Immature natural killer cell (primary cell): ENCODE measurements at regions not wholly inside any gene's neighbourhood (a gene's known extent, or its start where the extent isn't known, plus 50 kb on each side); places are given as distances from the start of the nearest gene placed in this dataset.

Experiments
- DNase-seq, 3 donors: peaks; one replicate each; pipeline ENCODE4 v3.0.0; 2022; ENCODE audit warnings: mixed read lengths in 1 of 3
- H3K27ac Mint-ChIP-seq, 6 donors: one replicate each; pipeline ENCODE4 v1.8.0; 2020; ENCODE audit warnings: mixed read lengths in 6 of 6, mild to moderate bottlenecking in 5 of 6, inconsistent platforms in 4 of 6, moderate library complexity in 3 of 6
- H3K27me3 Mint-ChIP-seq, 3 donors: one replicate each; pipeline ENCODE4 v1.8.0; 2020 to 2021; ENCODE audit warnings: low read depth in 3 of 3, mild to moderate bottlenecking in 3 of 3, mixed read lengths in 3 of 3, moderate library complexity in 3 of 3, inconsistent platforms in 1 of 3
- H3K36me3 Mint-ChIP-seq, 3 donors: one replicate each; pipeline ENCODE4 v1.8.0; 2020; ENCODE audit warnings: mixed read lengths in 3 of 3, inconsistent platforms in 2 of 3, mild to moderate bottlenecking in 2 of 3
- H3K4me1 Mint-ChIP-seq, 2 donors: one replicate each; pipeline ENCODE4 v1.8.0; 2020; ENCODE audit warnings: inconsistent platforms in 2 of 2, mild to moderate bottlenecking in 2 of 2, mixed read lengths in 2 of 2, moderate library complexity in 1 of 2
- H3K4me3 Mint-ChIP-seq, 5 donors: one replicate each; pipeline ENCODE4 v1.8.0; 2020; ENCODE audit warnings: mild to moderate bottlenecking in 5 of 5, mixed read lengths in 5 of 5, inconsistent platforms in 3 of 5, moderate library complexity in 3 of 5
- H3K9me3 Mint-ChIP-seq, 6 donors: one replicate each; pipeline ENCODE4 v1.8.0; 2020; ENCODE audit warnings: mild to moderate bottlenecking in 6 of 6, mixed read lengths in 6 of 6, inconsistent platforms in 4 of 6, moderate library complexity in 3 of 6

DNA sequence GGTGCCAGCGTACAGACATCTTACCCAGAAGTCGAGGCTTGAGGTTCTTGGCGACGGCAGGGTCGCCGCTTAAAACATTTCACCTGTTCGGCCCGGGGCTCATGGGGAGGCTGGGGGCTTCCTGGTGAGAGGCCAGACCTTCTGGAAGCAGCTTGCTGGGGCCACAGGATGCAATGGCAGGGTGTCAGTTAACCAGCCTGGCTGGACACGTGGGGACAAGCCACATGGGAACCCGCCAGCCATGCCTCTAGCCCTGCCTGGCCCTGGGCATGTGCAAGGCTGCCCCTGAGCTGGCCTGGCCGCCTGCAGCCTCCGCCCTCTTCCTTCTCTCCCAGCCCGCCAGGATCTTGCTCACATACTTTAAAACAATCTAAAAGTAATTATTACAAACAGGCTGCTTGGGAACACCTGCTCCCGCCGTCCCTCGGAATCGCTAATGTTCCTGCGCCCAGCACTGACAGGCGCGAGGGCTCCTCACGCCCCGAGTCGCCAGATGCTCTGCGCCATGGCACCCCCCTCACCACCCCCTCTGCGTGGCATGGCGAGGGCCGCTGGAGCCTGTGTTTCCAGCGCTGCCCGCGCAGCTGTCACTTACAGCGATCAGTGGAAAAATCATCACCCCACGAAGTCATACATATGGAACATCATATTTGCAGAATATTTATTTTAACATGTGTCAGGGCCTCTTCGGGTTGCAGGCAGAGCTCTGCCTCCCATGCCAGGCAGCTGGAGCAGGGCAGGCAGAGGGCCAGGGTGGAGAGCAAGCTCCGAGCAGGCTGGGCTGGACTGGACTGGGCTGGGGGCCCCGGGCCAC lies 188.7 kb upstream of the GSE1 start:
- H3K36me3 Mint-ChIP-seq, result no peaks in the 10 kb centered on the region
- no peak for DNase-seq
- H3K4me3 Mint-ChIP-seq, result no peak overlapping the region
- H3K27me3 Mint-ChIP-seq, result peaks cover 2 to 6% (median 6%) of the 10 kb centered on the region in 3 donors
- H3K9me3 Mint-ChIP-seq, result peaks cover 0 to 3% (median 0%) of the 10 kb centered on the region in 6 donors
- no peak overlapping the region for H3K27ac Mint-ChIP-seq
- H3K4me1 Mint-ChIP-seq, result peaks cover 0 to 2% of the 10 kb centered on the region in 2 donors

DNA sequence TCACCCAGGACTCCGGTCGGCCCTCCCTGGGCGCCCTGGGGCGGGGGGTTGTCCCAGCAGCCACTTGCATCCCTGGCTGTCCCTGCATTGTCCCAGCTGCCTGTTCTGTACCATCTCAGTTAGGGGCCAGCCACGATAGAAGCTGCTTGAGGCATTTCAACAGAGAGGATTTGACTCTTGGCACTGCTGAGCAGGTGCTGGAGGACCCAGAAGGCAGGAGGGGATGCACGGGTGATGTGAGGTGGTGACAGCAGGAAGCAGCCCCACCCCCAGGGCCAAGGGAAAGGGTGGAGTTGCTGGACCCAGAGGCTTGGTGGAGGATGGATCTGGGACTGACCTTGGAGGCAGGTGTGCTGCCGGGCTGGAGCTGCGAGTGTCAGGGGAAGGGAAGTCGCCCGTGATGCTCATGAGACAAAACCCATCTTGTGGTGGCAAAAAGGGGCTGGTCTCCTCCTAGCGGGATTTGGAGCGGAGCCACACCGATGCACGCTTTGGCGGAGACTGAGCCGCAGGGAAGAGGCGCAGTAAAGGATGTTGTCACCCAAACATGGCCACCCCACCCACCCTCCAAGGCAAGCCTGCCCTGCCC lies 188.0 kb upstream of the GSE1 start:
- H3K36me3 Mint-ChIP-seq, result no peaks in the 10 kb centered on the region
- peaks cover 2 to 6% (median 6%) of the 10 kb centered on the region in 3 donors for H3K27me3 Mint-ChIP-seq
- H3K9me3 Mint-ChIP-seq, result peaks cover 0 to 3% (median 0%) of the 10 kb centered on the region in 6 donors
- no peak for DNase-seq
- H3K4me1 Mint-ChIP-seq, result peaks cover 0 to 2% of the 10 kb centered on the region in 2 donors
- H3K4me3 Mint-ChIP-seq, result no peak overlapping the region
- H3K27ac Mint-ChIP-seq, result no peak overlapping the region

DNA sequence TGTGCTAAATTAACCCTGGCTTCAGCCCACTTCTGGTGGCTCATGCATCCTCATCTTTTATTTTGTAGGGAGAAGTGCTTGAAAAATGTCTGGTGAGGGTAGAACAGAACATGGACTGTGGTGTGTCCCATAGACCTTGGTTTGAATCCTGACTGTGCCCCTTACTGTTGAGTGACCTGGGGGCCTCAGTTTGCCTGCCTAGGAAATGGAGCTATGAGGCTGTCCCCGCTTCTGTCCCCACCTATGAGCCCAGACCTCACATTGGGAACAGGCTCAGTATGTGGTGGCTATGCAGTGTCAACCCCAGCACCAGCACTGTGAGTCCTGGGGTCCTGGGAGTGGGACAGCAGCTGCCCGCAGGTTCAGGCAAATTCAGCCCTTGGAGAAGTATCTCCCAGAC lies 186.3 kb upstream of the GSE1 start:
- peaks cover 0 to 3% (median 0%) of the 10 kb centered on the region in 6 donors for H3K9me3 Mint-ChIP-seq
- H3K4me3 Mint-ChIP-seq, result no peak overlapping the region
- H3K36me3 Mint-ChIP-seq, result no peaks in the 10 kb centered on the region
- no peak overlapping the region for H3K27ac Mint-ChIP-seq
- DNase-seq, result no peak
- H3K27me3 Mint-ChIP-seq, result peaks cover 2 to 6% (median 6%) of the 10 kb centered on the region in 3 donors
- H3K4me1 Mint-ChIP-seq, result no peaks in the 10 kb centered on the region

DNA sequence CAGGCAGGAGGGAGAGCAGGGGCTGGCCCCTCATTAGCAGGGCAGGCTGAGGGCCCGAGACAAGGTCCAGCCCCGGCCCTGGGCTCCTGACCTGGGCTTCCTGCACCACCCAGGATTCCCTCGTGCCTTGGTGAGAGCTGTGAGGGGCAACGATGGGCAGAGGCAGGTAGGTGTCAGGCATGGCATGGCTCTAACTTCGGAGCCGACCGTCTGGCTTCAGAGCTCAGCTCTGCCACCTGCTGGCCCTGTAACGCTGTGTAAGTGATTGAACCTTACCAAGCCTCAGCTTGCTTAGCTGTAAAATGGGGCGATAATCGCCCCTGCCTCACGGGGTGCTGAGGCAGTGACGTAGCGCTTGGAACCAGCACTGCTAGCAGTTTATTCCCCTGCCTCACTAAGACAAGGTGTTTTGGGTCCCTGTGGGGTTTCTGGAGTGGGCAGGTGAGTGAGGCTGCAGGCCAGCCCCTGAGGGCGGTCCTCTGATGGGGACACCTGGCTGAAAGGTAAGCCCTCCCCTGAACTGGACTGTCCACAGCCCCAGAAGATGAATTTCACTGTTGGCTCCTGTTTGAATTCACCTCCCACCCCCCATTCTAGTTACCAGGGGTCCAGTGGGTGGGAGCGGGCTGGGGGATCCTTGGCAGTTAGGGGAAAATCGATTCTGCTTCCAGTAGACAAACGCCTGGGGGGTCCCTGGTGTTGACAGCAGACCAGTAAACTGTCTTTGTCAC lies 184.8 kb upstream of the GSE1 start:
- H3K4me3 Mint-ChIP-seq, result no peak overlapping the region
- DNase-seq, result peak in 2 of 3 donors; percentile 35 to 55
- H3K36me3 Mint-ChIP-seq, result no peaks in the 10 kb centered on the region
- H3K27me3 Mint-ChIP-seq, result peaks cover 4 to 7% (median 6%) of the 10 kb centered on the region in 3 donors
- H3K27ac Mint-ChIP-seq, result no peak overlapping the region
- peaks cover 0 to 1% (median 0%) of the 10 kb centered on the region in 6 donors for H3K9me3 Mint-ChIP-seq
- H3K4me1 Mint-ChIP-seq, result no peaks in the 10 kb centered on the region

DNA sequence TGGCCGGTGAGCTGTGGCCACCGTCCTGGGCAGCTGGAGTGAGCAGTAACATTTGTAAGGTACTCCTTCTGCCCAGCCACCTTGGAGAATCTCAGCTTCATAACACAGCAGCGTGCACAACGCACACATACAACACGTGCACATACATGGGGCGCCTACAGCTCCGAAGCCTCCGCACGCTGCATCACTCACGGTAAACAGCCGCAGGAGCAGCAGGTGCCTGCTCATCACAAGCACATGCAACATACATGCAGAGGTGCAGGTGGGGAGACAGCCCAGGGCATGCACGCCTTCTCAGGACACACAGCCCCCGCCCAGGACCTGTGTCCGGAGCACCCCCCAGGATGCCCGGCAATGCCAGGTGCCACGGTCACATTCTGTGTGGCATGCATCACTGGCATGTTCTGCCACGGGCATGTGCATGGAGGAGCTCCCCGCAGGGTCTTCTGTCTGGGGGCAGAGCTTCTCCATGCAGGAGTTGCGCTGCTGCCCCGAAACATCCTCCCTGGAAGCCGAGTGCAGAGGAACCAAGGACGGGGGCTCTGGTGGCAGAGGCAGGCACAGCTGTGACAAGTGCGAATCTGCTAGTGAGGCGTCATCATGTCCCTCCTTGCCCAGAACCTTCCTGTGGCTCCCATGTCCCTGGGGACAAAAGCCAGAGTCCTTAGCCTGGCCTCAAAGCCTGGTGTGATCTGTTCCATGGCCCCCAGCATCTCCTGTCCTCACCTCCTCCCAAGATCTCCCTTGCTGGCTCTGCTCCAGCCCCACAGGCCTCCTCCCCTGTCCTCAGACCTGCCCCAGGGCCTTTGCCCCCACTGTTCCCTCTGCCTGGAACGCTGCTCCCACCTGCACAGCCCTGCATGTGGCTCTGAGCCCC lies 184.0 kb upstream of the GSE1 start:
- peaks cover 0 to 1% (median 0%) of the 10 kb centered on the region in 6 donors for H3K9me3 Mint-ChIP-seq
- no peak overlapping the region for H3K27ac Mint-ChIP-seq
- DNase-seq, result no peak
- H3K4me1 Mint-ChIP-seq, result no peaks in the 10 kb centered on the region
- peaks cover 5 to 12% (median 6%) of the 10 kb centered on the region in 3 donors for H3K27me3 Mint-ChIP-seq
- H3K36me3 Mint-ChIP-seq, result no peaks in the 10 kb centered on the region
- no peak overlapping the region for H3K4me3 Mint-ChIP-seq

DNA sequence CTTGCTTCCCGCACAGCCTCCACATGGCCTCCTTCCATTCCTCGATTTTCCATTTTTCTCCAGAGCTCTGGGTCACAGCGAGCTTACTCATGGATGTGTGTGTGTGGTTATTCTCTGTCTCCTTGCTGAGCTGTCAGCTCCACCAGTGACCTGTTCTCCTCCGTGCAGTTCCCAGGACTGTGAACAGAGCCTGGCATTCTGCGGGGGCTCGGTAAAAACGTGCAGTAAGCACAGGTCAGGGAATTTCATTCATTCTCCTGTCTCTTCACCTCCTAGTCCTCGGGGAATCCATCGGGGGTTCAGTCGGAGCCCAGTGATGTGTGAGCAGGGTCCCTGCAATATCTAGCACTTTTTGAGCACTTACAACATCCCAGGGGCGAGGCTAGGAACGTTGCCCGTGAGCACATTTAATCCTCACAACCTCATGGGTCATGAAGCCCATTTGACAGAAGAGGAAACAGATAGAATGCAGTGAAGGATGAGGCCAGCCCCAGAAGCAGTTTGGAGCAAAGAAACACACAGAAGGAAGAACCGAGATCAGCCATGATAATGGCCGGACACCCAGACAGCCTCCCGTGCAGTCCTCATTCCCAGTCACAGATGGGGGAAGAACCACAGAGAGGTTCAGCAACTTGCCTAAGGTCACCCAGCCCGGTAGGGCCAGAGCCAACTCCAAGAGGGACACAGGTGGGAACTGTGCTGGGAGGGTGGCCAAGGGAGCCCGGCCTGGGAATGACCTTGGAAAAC lies 183.2 kb upstream of the GSE1 start:
- no peaks in the 10 kb centered on the region for H3K36me3 Mint-ChIP-seq

DNA sequence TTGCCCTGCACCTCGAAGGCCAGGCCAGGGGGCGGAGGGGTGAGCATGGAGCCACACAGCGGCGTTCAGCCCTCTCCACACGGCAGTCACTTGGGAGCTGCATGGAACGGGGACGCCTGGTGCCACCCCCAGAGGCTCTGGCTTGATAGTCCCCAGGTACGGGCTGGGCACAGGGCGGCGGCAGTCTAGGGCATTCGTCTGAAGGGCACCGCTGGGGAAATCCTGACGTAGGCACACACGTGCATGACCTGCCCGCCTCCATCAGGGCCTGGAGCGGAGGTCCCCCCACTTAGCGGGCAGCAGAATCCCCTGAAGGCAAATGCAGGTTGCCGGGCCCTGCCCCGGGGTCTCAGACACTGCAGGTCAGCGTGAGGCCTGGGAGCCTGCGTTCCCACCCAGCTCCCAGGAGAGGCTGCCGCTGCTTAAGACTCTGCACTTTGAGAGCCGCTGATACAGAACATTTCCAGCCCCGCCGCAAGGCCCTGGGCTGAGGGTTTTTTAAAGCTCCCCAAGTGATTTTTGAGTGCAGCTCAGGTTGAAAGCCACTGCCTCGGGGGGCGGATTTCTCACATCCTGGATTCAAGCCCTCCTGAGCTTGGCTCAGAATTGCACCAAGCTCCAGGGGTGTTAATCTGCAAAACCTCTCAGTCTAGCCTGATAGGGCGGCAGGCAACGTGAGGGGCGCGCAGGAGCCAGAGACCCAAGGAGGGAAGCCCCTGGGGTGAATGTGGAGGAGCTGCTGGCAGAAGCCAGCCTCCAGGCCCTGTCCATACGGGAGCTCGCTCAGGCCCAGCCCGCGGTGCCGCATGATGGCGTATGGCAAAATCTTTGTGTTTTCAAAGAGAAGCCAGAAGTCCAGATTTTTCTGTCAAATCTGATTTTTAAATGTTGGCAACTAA lies 182.3 kb upstream of the GSE1 start:
- no peaks in the 10 kb centered on the region for H3K4me1 Mint-ChIP-seq
- no peak overlapping the region for H3K4me3 Mint-ChIP-seq
- H3K9me3 Mint-ChIP-seq, result peaks cover 0 to 1% (median 0%) of the 10 kb centered on the region in 6 donors
- no peak overlapping the region for H3K27ac Mint-ChIP-seq
- no peak for DNase-seq
- no peaks in the 10 kb centered on the region for H3K36me3 Mint-ChIP-seq
- H3K27me3 Mint-ChIP-seq, result peaks cover 5 to 7% (median 7%) of the 10 kb centered on the region in 3 donors

More for the DNA sequence above, 183.2 kb upstream of the GSE1 start:
- DNase-seq, result no peak
- Mint-ChIP-seq H3K27me3 (peaks cover 5 to 12% (median 6%) of the 10 kb centered on the region in 3 donors), H3K27ac (no peak overlapping the region), H3K9me3 (peaks cover 0 to 1% (median 0%) of the 10 kb centered on the region in 6 donors), H3K4me3 (no peak overlapping the region), H3K4me1 (no peaks in the 10 kb centered on the region)

DNA sequence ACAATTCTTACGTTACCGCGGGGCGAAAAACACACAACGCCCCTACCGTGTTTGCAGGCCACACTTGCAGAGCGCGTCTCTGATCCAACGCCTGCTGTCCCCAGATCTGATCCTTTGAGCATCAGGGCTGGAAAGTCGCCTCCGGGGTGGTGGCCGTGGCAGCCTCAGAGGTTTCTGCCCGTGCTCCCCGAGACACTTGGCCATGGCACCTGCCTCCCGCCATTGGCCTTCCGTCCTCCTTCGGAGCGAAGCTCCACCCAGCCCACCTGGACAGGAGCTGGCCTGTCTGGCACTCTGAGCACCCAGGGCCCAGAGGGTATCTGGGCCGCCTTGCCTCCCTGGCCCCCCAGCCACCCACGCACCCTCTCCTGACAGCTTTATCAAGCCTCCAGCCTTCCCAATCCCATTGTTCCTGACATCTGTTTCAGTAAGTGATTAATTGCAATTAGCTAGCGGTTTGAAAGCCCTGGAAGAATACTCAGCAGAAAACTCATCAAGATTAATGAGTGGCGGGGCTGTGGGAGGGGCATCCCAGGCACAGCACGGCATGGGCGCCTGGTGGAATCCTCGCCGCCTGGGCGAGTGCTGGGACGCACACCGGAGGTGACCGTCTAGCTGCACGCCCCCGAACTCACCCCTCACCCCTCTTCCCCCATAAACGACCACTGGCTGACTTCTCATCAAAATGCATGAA lies 181.5 kb upstream of the GSE1 start:
- H3K27me3 Mint-ChIP-seq, result peaks cover 0 to 8% (median 5%) of the 10 kb centered on the region in 3 donors
- no peaks in the 10 kb centered on the region for H3K9me3 Mint-ChIP-seq
- H3K27ac Mint-ChIP-seq, result no peak overlapping the region
- no peaks in the 10 kb centered on the region for H3K36me3 Mint-ChIP-seq
- H3K4me1 Mint-ChIP-seq, result no peaks in the 10 kb centered on the region
- H3K4me3 Mint-ChIP-seq, result no peak overlapping the region
- DNase-seq, result no peak

DNA sequence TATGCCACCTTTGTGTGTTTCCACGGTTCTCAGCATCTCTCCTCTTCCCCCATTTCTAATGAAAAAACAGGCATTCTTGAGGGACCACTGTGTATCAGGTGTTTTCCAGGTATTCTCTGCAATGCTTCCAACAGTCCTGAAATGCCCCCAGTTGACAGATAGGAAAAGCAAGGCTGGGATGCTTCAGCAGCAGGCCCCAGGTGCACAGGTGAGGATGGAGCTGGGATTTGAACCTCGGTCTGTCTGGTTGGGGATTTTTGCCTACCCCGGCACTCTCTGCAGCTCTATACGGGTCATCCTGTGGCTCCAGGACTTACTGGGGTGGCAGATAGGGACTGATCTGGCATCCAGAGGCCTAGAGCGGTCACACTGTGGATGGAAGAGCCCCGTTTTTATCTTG lies 180.5 kb upstream of the GSE1 start:
- peaks cover 0 to 8% (median 5%) of the 10 kb centered on the region in 3 donors for H3K27me3 Mint-ChIP-seq
- H3K27ac Mint-ChIP-seq, result no peak overlapping the region
- no peak for DNase-seq
- H3K4me1 Mint-ChIP-seq, result no peaks in the 10 kb centered on the region
- no peak overlapping the region for H3K4me3 Mint-ChIP-seq
- H3K9me3 Mint-ChIP-seq, result no peaks in the 10 kb centered on the region
- H3K36me3 Mint-ChIP-seq, result no peaks in the 10 kb centered on the region

DNA sequence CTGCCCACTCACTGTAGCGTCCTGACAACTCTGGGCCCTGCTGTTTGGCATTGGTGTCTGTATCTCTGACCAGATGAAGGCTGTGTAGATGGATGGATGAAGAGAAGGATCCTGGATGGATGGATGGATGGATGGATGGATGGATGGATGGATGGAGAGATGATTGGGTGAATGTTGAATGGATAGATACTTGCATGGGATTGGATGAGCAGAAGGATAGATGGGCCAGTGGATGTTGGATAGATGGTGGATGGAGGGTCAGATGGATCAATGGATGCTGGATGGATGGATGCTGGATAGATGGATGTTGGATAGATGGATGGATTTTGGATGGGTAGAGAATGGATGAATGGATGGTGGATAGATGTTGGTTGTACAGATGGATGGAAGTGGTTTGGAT lies 179.6 kb upstream of the GSE1 start:
- no peaks in the 10 kb centered on the region for H3K4me1 Mint-ChIP-seq
- no peaks in the 10 kb centered on the region for H3K9me3 Mint-ChIP-seq
- H3K27me3 Mint-ChIP-seq, result peaks cover 0 to 8% (median 5%) of the 10 kb centered on the region in 3 donors
- no peak overlapping the region for H3K4me3 Mint-ChIP-seq
- no peaks in the 10 kb centered on the region for H3K36me3 Mint-ChIP-seq
- no peak overlapping the region for H3K27ac Mint-ChIP-seq
- no peak for DNase-seq

DNA sequence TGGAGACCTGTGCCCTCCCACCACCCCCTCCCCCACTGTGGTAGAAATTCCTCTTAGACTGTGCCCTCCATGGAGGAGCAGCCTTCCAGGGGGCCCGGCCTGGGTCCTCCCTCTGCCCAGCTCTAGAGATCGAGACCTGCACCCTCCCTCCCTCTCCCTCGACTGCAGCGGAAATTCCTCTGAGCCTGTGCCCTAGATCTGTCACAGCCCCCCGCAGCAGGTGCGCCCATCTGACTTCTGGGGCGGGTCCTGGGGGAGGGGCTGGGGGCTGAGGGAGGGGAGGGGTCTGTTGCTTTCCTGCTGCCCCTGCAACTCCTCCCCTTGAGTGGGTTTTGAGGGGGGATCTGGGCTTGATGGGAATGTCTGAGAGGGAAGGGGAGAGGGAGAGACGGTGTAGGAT lies 177.8 kb upstream of the GSE1 start:
- Mint-ChIP-seq H3K36me3 (no peaks in the 10 kb centered on the region), H3K9me3 (no peaks in the 10 kb centered on the region), H3K27me3 (peaks cover 0 to 8% (median 5%) of the 10 kb centered on the region in 3 donors), H3K4me3 (no peak overlapping the region), H3K27ac (no peak overlapping the region), H3K4me1 (no peaks in the 10 kb centered on the region)
- no peak for DNase-seq

DNA sequence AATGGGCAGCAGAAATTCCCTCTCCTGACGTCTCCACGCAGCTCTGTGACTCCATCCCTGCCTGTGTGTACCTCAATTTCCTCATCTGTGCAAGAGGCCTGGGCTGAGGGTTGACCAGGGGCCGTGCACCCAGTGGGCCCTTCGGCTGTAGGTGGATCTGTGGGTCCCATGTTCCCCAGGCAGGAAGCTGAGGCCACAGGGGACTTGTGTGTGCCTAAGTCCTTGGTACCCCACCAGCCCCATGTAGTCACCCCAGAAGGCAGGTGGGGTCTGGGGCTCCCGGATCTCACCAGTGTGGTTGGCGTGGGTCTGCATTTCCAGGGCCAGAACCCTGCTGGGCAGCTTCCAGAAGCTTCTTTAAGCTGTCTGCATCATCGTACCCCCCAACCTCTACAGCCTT lies 177.4 kb upstream of the GSE1 start:
- Mint-ChIP-seq H3K4me1 (no peaks in the 10 kb centered on the region), H3K4me3 (no peak overlapping the region), H3K36me3 (no peaks in the 10 kb centered on the region), H3K27ac (no peak overlapping the region), H3K9me3 (no peaks in the 10 kb centered on the region), H3K27me3 (peaks cover 0 to 8% (median 5%) of the 10 kb centered on the region in 3 donors)
- no peak for DNase-seq
